GM12878 (cell line): ENCODE measurements at regions not wholly inside any gene's neighbourhood (a gene's known extent, or its start where the extent isn't known, plus 50 kb on each side); places are given as distances from the start of the nearest gene placed in this dataset.

Experiments
- ASH2L ChIP-seq: fragments of 300-600, 200-600 bp; sonication (generic); IDR thresholded peaks from 2 replicates; pipeline ENCODE4 v1.6.1; 2017; ENCODE audit warnings: low read depth, mild to moderate bottlenecking, borderline replicate concordance
- CEBPB ChIP-seq, 2 experiments: fragments of 150-350 bp in 1 of 2; IDR thresholded peaks; 2 replicates each; pipeline ENCODE4 v1.6.1; 2012 to 2014; ENCODE audit warnings: low read depth in 2 of 2, low read length in 2 of 2, borderline replicate concordance in 1 of 2, inconsistent platforms in 1 of 2
- FOXM1 ChIP-seq: IDR thresholded peaks from 2 replicates; pipeline ENCODE4 v1.6.1; 2012; ENCODE audit warnings: low read depth, mild to moderate bottlenecking, inconsistent platforms, low read length, moderate library complexity
- ZNF592 ChIP-seq: fragments of 450-650 bp; IDR thresholded peaks from 2 replicates; pipeline ENCODE4 v1.6.1; 2017; ENCODE audit warnings: mild to moderate bottlenecking, moderate library complexity
- ZZZ3 ChIP-seq: IDR thresholded peaks from 2 replicates; pipeline ENCODE4 v1.6.1; 2011; ENCODE audit warnings: low read depth; ENCODE audit not compliant: control insufficient read depth, insufficient read length
- TF ChIP-seq, protein P1 (sequence below): fragments of 450-650 bp; IDR thresholded peaks from 2 replicates; pipeline ENCODE4 v1.6.1; 2017; ENCODE audit warnings: mild to moderate bottlenecking
- TF ChIP-seq, protein P2 (sequence below): fragments of 450-650 bp; IDR thresholded peaks from 2 replicates; pipeline ENCODE4 v1.6.1; 2017; ENCODE audit warnings: borderline replicate concordance

GRCh38 chr14:48527832-48528231 is 852.4 kb upstream of the MDGA2 start (continued):
- TF ChIP-seq, protein P1, sequence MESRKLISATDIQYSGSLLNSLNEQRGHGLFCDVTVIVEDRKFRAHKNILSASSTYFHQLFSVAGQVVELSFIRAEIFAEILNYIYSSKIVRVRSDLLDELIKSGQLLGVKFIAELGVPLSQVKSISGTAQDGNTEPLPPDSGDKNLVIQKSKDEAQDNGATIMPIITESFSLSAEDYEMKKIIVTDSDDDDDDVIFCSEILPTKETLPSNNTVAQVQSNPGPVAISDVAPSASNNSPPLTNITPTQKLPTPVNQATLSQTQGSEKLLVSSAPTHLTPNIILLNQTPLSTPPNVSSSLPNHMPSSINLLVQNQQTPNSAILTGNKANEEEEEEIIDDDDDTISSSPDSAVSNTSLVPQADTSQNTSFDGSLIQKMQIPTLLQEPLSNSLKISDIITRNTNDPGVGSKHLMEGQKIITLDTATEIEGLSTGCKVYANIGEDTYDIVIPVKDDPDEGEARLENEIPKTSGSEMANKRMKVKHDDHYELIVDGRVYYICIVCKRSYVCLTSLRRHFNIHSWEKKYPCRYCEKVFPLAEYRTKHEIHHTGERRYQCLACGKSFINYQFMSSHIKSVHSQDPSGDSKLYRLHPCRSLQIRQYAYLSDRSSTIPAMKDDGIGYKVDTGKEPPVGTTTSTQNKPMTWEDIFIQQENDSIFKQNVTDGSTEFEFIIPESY, result no peak
- TF ChIP-seq ZZZ3, result no peak
- no peak for TF ChIP-seq FOXM1
- TF ChIP-seq, protein P2, sequence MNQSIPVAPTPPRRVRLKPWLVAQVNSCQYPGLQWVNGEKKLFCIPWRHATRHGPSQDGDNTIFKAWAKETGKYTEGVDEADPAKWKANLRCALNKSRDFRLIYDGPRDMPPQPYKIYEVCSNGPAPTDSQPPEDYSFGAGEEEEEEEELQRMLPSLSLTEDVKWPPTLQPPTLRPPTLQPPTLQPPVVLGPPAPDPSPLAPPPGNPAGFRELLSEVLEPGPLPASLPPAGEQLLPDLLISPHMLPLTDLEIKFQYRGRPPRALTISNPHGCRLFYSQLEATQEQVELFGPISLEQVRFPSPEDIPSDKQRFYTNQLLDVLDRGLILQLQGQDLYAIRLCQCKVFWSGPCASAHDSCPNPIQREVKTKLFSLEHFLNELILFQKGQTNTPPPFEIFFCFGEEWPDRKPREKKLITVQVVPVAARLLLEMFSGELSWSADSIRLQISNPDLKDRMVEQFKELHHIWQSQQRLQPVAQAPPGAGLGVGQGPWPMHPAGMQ, result no peak
- TF ChIP-seq ASH2L, result no peak
- no peak for TF ChIP-seq CEBPB (IDR thresholded peaks at IDR 0.05; ENCODE audit: borderline replicate concordance in 1 of 2, low read depth in 2 of 2, low read length in 2 of 2)
- no peak for TF ChIP-seq ZNF592
- TF ChIP-seq, all 136 proteins: peak for 0
